Cerebellar cortex (tissue), 1 donor: ENCODE measurements at regions not wholly inside any gene's neighbourhood (a gene's known extent, or its start where the extent isn't known, plus 50 kb on each side); places are given as distances from the start of the nearest gene placed in this dataset.
A peak's percentile ranks its signal among the peaks of the same experiment; 100 is the strongest.
"Not testable (repeated sequence)": the region's sequence is repeated elsewhere in the genome, so short reads cannot be mapped to it uniquely, and the experiment has no call there.

ENCODE experiments used
- DNase-seq: peaks from one replicate; pipeline ENCODE4 v3.0.0-alpha.2; 2015; ENCODE audit warnings: low spot score

DNA sequence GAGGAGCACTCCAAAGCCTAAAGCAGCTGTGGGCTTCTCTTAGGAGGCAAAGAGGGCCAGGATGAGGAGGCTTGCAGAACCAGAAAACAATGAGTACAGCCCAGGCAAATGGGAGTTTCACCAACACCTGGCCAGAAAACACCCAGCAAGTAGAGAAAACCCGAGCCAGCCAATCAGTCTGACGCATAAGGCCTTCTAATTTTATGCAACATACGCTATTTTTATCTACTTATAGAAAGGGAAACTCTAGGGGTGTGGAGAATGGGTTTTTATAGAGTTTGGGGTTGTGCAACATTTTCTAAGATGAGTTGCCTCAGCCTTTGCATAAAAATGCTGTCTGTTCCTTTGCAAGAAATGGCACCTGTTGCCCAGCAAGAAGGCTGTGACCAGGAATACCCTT lies 529.0 kb upstream of the CDH5 start:
- no peak for DNase-seq

DNA sequence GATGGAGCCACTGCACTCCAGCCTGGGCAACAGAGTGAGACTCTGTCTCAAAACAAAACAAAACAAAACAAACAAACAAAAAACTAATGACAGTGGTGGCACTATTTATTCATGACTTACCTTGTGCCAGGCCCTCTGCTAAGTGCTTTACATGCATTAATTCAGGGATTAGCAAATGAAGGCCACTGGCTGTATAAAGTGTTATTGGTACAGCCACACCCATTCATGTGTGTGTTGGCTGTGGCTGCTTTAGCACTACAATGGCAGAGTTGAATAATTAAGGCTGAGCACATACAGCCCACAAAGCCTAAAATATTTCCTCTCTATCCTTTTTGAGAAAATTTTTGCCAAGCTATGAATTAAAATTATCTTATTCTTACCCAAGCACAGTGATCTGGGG lies 531.8 kb upstream of the CDH5 start:
- no peak for DNase-seq

GRCh38 chr16:65833171-65833871 lies 533.2 kb upstream of the CDH5 start:
- no peak for DNase-seq

GRCh38 chr16:65832679-65833078 lies 533.8 kb upstream of the CDH5 start:
- no peak for DNase-seq

DNA sequence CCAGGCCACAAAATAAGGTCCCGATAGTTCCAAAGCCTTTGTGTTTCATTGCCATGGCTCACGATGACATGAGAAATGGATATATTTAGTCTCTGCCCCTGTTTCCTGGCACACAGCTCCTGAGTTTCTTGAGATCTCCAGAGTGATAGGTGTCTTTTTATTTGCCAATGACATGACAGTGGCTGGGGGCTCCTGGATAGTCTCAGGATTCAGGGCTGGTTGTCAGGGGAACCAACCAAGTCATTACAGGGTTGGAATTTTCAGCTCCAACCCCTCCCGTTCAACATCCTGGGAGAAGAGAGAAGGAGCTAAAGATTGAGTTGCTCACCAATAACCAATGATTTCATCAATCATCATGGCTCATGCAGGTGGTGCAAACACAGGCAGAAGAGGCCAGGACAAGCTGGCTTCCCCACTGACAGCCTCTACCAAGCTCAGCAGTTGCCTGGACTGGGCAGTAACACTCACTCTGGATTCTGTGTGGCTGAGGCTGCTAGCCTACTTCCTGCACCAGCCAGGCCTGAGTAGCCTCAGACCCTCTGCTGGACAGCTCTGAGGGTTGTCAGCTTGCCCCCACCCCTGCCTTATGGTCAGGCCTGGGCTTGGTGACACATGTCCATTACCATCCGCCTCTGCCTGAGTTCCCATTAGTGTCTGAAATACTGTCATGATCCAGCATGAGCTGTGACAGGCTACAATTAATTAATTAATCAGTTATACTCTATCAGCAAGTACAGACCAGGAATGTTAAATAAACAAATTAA lies 534.4 kb upstream of the CDH5 start:
- DNase-seq, result no peak

DNA sequence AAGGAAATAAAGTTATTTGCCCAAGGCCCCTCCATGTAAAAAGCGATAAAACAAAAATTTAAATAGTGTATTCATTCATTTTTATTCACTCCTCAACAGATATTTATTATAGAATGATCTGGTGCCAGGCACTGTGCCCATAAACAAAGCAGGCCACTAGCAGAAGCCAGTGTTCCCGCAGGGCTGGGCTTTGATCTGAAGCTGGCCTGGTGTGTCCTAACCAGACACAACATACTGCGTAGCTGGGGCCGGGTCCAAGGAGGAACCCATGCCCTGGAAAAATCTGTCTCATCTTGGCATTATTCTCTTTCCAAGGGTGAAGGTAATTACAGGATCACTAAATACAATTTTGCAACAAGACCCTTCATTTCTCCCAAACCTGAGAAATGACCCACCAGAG lies 537.4 kb upstream of the CDH5 start:
- peak; percentile 90 for DNase-seq

DNA sequence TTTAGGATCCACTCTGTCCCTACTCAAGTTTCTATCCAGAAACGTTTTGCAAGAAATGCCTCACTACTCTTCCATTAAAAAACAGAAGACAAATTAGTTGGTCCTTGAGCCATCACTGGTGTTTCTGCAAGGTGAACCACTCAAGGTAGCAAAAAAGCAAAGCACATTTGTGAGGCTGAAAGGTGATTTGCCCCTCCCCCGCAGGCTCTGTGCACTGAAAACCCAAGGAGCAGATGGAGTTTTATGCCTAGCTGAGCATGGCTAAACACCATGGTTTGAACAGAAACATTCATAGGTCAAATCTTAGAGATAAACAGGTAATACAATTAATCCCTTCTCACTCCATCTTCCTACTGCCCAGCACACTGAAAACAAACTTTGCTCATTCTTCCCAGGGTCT lies 538.2 kb upstream of the CDH5 start:
- DNase-seq, result peak; percentile 80

GRCh38 chr16:65827231-65827630 lies 539.3 kb upstream of the CDH5 start:
- DNase-seq, result no peak

DNA sequence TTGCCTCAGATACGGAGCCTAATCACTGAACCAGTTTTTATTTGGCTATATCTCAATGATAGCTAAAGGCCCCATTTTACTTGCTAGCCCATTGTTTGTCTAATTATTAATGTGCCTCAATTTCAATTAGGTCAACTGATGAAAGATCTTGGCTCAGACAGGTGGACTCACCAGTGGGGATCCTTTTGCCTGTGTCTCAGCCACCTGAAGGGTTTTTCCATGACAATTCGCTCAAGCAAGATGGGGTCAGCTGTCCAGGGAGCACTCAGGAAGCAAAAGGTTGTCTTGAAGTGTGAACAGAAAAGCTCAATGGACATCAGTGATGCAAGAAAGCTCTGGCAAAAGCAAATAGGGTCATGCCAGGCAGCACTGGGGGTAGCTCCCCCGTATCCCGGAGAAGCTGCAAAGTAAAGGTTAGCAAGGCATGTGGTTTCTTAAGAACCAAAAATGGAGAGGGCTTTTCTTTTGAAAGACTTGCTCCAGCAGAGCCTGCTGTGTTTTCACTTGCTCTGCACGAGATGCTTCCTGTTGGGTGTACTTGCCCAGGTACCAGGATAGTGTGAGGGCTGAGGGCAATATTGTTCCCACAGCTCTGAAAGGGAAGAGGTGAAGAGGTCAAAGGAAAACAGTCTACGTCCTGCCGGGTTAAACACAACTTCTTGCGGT lies 541.2 kb upstream of the CDH5 start:
- peak; percentile 77 for DNase-seq

GRCh38 chr16:65822148-65822547 lies 544.3 kb upstream of the CDH5 start:
- DNase-seq, result no peak

DNA sequence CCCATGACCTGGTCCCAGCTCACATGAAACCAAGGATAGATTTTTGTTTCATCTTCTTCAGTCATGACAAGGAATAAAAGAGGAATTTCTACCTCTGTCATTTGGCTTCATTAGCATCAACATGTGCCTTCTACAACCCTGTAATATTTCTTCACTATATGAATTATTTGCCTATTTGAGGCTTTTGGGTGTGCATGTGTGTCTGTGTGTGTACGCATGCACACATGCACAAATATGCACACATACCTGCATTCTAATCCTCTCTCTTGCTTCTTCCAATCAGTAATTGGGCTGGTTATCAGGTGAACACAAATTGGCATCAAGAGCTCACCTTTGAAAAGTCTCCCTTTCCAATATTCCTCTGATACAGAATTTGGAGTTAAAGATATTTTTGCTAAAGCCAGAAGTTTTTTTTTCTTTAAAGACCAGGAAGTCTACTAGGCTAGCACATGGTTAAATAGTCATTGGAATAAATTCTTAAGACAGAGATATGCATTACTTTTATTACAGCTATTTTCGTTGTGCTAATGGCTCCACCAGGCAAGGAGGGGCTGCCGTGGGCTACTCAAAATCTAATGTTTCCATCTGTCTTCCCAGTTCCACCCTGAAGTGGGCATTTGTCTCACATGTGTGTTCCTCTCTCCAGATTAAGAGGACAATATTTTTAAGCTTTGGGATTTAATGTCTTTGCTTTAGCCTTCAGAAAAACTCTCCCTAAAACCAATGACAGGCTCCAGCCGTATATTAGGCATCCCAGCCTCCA lies 547.2 kb upstream of the CDH5 start:
- DNase-seq, result no peak

- DNase-seq, result no peak
Measured at GRCh38 chr16:65817799-65818198, 548.7 kb upstream of the CDH5 start.

- no peak for DNase-seq
Measured at GRCh38 chr16:65817066-65817465, 549.4 kb upstream of the CDH5 start.

- no peak for DNase-seq
Measured at GRCh38 chr16:65816556-65816955, 549.9 kb upstream of the CDH5 start.

DNA sequence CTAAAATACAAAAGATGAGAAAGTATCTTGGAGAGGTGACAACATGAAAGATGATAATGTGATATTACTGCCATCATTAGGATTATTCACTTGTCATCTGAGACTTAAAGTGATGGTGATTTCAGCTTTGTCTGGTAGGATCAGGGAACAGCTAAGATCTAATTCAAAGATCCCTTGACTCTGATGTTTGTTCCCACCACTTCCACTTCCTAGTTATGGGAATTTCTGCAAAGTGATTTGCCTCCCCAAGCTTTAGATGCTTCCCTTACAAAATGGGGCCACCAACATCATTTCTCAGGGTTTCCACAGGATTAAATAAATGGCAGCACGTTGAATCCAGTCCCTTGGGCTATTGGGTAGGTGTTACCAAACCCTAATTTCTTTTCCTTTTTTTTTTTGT lies 550.8 kb upstream of the CDH5 start:
- no peak for DNase-seq

- DNase-seq, result peak; percentile 46
Measured at GRCh38 chr16:65813879-65814278, 552.6 kb upstream of the CDH5 start.

DNA sequence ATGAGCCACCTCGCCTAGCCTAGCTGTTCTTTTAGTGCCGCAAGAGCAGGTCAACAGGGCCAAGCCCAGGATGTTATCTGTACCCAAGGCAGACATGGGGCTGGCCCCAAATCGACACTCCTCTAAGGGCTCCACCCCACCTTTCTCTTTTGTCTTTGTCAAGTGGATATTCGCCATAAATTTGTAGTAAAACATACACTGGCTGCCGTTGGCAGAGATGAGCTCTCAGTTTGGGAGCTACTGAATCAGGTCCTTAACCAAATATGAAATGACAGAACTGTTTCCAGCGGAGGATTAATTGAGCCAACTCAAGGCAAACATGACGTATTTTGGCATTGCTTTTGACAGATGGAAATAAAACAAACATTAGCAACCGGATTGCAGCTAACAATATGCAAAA lies 556.9 kb upstream of the CDH5 start:
- DNase-seq, result no peak

GRCh38 chr16:65808790-65809189 lies 557.7 kb upstream of the CDH5 start:
- no peak for DNase-seq

DNA sequence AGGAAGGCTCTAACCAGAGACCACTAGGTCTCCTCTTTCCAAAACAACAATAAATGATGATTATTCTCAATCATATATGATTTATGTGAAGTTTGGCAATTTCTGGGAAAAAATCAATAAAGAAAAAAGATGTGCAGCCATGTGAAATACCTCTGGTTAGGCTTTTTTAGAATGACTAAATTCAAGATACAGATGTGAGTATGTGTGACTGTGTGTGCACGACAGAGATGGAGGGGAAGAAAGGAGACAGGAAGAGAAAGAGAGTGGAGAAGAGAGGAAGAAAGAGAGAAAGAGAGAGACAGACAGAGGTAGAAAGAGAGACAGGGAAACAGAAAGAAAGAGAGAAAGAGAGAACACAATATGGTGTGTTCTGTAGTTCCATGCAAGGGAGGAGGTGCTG lies 558.6 kb upstream of the CDH5 start:
- DNase-seq, result no peak

DNA sequence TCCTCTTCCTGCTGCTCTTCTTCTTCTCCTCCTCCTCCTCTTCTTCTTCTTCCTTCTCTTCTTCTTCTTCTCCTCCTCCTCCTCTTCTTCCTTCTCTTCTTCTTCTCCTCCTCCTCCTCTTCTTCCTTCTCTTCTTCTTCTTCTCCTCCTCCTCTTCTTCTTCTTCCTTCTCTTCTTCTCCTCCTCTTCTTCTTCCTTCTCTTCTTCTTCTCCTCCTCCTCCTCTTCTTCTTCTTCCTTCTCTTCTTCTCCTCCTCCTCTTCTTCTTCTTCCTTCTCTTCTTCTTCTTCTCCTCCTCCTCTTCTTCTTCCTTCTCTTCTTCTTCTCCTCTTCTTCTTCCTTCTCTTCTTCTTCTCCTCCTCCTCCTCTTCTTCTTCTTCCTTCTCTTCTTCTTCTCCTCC lies 560.8 kb upstream of the CDH5 start:
- DNase-seq, result not testable (repeated sequence)

GRCh38 chr16:65796481-65796880 lies 570.0 kb upstream of the CDH5 start:
- no peak for DNase-seq

GRCh38 chr16:65794973-65795372 lies 571.5 kb upstream of the CDH5 start:
- no peak for DNase-seq

- no peak for DNase-seq
Measured at GRCh38 chr16:65793781-65794180, 572.7 kb upstream of the CDH5 start.
